ENCODE measurements at regions not wholly inside any gene's neighbourhood (a gene's known extent, or its start where the extent isn't known, plus 50 kb on each side); places are given as distances from the start of the nearest gene placed in this dataset.

DNA sequence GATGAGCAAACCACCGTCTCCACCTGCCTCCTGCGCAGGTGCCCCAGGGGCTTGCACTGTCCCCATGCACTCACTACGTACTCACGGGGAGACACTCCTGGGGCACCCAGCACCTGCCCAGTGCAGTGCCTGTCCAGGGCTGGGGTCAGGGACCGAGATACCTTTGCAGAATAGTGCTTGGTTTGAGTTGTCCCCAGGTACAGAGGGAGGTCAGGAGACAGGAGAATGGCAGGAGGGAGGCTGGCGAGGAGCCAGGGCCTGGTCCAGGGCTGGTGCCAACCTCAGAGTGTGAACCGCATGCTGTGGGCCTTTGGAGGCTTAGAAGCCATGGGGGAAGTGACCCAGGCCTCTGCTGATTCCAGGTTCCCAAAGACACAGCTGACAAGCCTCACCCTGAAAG lies 110.1 kb upstream of the GPR26 start:
- Histone ChIP-seq H3K4me3 (ENCODE audit: low read depth, low read length) (no peak overlapping the region), H3K36me3 (ENCODE audit: control insufficient read depth, insufficient read depth, low read length) (no peaks in the 10 kb centered on the region), H3K27me3 (ENCODE audit: control insufficient read depth, insufficient read depth, low read length) (peaks cover 2% of the 10 kb centered on the region)
- DNase-seq (ENCODE audit: low read depth) (no peak), FAIRE-seq (no peak)
- TF ChIP-seq, protein P1, sequence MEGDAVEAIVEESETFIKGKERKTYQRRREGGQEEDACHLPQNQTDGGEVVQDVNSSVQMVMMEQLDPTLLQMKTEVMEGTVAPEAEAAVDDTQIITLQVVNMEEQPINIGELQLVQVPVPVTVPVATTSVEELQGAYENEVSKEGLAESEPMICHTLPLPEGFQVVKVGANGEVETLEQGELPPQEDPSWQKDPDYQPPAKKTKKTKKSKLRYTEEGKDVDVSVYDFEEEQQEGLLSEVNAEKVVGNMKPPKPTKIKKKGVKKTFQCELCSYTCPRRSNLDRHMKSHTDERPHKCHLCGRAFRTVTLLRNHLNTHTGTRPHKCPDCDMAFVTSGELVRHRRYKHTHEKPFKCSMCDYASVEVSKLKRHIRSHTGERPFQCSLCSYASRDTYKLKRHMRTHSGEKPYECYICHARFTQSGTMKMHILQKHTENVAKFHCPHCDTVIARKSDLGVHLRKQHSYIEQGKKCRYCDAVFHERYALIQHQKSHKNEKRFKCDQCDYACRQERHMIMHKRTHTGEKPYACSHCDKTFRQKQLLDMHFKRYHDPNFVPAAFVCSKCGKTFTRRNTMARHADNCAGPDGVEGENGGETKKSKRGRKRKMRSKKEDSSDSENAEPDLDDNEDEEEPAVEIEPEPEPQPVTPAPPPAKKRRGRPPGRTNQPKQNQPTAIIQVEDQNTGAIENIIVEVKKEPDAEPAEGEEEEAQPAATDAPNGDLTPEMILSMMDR (IDR thresholded peaks at IDR 0.05; ENCODE audit: insufficient read depth, low read length, severe bottlenecking): no peak

DNA sequence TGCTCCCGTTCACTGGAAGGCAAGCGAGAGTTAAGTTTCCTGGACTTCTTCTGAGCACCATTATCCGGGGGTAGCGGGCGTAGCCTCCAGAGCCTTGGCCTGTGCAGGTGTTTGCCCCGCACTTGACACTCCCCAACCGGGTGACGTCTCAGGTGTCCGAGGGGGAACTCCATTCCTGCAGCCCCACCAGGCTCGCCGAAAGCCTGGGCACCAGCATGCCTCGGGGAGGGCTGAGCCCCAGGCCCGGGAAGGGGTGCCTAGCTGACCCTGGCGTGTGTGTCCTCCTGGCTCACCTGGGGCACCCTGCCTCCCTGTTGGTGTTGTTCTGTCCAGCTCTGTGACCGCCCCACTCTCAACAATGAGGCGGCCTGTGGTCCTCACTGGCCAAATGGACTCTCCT lies 109.4 kb upstream of the GPR26 start:
- no peak for FAIRE-seq

DNA sequence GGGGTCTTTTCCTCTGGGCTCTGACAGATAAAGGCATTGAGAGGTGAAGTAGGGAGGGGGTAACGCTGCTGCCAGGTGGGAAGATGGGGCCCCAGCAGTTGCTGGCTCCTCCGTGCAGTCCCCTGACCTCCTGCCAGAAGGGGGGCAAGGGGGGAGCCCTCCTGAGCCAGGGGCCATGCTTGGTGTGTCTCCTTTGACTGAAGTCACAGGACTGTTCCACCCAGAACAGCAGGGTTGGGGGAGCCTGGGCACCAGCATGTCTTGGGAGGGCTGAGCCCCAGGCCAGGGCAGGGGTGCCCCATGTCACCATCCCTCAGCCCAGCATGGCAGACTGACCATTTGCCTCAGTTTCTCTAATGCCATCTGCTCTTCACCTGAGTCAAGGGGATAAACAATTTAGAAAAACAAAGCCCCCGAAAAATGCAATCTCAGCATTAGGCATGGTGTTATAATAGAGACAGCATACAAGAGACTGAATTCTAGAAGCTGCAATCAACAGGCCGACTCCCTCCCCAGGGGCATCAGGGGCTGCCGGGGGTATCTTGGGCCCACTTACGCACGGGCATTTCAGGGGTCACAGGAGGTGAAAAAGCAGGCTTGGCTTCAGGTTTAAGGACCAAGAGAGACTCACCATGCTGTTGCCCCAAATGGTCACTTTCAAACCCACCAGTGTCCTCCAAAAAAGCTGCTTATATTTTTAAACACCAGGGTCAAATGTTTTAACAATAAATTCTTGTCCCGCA lies 108.6 kb upstream of the GPR26 start:
- H3K36me3 ChIP-seq (ENCODE audit: control insufficient read depth, insufficient read depth, low read length): no peaks in the 10 kb centered on the region
- H3K4me3 ChIP-seq (ENCODE audit: low read depth, low read length): no peak overlapping the region
- DNase-seq (ENCODE audit: low read depth) (no peak), FAIRE-seq (no peak)
- TF ChIP-seq, protein P1 (IDR thresholded peaks at IDR 0.05; ENCODE audit: insufficient read depth, low read length, severe bottlenecking): no peak
- H3K27me3 ChIP-seq (ENCODE audit: control insufficient read depth, insufficient read depth, low read length): peaks cover 2% of the 10 kb centered on the region

More for the DNA sequence above, 109.4 kb upstream of the GPR26 start:
- no peaks in the 10 kb centered on the region for H3K36me3 ChIP-seq (ENCODE audit: control insufficient read depth, insufficient read depth, low read length)
- TF ChIP-seq, protein P1 (IDR thresholded peaks at IDR 0.05; ENCODE audit: insufficient read depth, low read length, severe bottlenecking): no peak
- peaks cover 2% of the 10 kb centered on the region for H3K27me3 ChIP-seq (ENCODE audit: control insufficient read depth, insufficient read depth, low read length)
- DNase-seq (ENCODE audit: low read depth): no peak
- H3K4me3 ChIP-seq (ENCODE audit: low read depth, low read length): no peak overlapping the region

DNA sequence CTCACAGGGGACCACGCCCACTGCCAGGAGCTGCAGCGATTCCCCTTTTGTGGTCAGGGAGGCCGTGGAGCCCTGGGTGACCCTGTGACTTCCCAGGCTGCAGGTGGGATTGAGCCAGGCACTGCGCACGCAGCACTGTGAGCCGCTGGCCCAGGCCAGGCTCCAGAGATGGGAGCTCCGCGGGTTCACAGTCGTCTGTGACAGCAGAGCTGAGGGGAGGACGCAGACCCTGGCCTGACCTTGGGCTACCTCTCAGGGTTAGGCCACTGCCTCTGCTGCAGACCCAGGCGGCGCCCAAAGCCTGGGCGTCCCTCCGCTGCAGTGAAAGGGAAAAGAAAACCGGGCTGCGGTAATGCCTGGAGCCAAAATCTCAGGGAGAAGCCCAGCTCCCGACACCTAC lies 107.5 kb upstream of the GPR26 start:
- H3K36me3 ChIP-seq (ENCODE audit: control insufficient read depth, insufficient read depth, low read length): no peaks in the 10 kb centered on the region
- FAIRE-seq (no peak), DNase-seq (ENCODE audit: low read depth) (no peak)
- TF ChIP-seq, protein P1 (IDR thresholded peaks at IDR 0.05; ENCODE audit: insufficient read depth, low read length, severe bottlenecking): no peak
- H3K4me3 ChIP-seq (ENCODE audit: low read depth, low read length): no peak overlapping the region
- peaks cover 2% of the 10 kb centered on the region for H3K27me3 ChIP-seq (ENCODE audit: control insufficient read depth, insufficient read depth, low read length)

DNA sequence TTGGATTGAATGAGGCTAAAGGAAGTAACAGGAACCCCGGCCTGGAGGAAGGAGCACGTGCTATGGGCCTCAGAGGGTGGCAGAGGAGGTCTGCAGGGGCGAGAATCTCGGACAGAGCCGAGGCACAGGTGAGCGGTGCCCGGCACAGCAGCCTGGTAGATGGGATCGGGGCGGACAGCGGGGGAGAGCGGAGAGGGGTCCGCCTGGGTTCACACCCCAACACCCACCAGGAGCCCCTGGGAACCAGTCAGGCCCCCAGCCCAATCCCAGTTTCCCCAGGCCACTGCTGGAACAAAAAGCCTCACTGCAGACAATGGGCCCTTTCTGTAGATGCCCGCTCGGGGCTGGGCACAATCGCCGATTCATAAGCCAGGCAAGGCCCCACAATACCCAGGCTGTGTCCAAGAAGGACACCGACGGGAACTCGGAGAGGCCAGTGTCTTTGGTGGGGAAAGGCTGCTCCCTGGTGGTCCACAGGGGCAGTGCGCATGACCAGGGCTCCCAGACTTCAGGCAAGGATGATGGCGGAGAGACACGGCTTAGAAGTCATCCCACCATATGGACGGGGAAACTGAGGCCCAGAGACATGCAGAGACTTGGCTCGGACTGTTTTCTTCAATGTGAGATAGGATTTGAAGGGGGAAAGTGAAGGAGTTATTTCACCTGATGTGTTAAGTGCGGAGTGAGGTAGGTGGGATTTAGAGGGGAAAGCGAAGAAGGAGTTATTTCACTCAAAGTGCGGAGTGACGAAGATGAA lies 106.9 kb upstream of the GPR26 start:
- no peak for FAIRE-seq
- TF ChIP-seq, protein P1 (IDR thresholded peaks at IDR 0.05; ENCODE audit: insufficient read depth, low read length, severe bottlenecking): peak; percentile 96
- no peaks in the 10 kb centered on the region for H3K36me3 ChIP-seq (ENCODE audit: control insufficient read depth, insufficient read depth, low read length)
- H3K27me3 ChIP-seq (ENCODE audit: control insufficient read depth, insufficient read depth, low read length): peaks cover 2% of the 10 kb centered on the region
- no peak overlapping the region for H3K4me3 ChIP-seq (ENCODE audit: low read depth, low read length)
- peak; percentile 36 for DNase-seq (ENCODE audit: low read depth)
